Uterus (tissue), 3 donors: ENCODE measurements at regions not wholly inside any gene's neighbourhood (a gene's known extent, or its start where the extent isn't known, plus 50 kb on each side); places are given as distances from the start of the nearest gene placed in this dataset.

Source experiments
- DNase-seq, 2 donors: peaks; one replicate each; pipeline ENCODE4 v3.0.0-alpha.2; 2019 to 2020
- H3K27ac ChIP-seq, 2 donors: fragments of 200-600 bp; sonication (generic); 1 replicate in 1 of 2; 2 replicates in 1 of 2; pipeline ENCODE4 v1.5.1; 2016 to 2018
- H3K27me3 ChIP-seq, 2 donors: fragments of 200-600 bp; sonication (generic); one replicate each; pipeline ENCODE4 v1.5.1; 2018 to 2019; ENCODE audit warnings: control low read depth in 1 of 2
- H3K36me3 ChIP-seq, 2 donors: fragments of 200-600 bp; sonication (generic); one replicate each; pipeline ENCODE4 v1.5.1; 2019; ENCODE audit warnings: control low read depth in 1 of 2
- H3K4me1 ChIP-seq, 2 donors: fragments of 200-600 bp; sonication (generic); one replicate each; pipeline ENCODE4 v1.5.1; 2018 to 2019; ENCODE audit warnings: control low read depth in 1 of 2
- H3K4me3 ChIP-seq, 2 donors: fragments of 200-600 bp; sonication (generic); 1 replicate in 1 of 2; 2 replicates in 1 of 2; pipeline ENCODE4 v1.5.1; 2018 to 2019; ENCODE audit warnings: mild to moderate bottlenecking in 1 of 2
- H3K9me3 ChIP-seq, 2 donors: fragments of 200-600 bp; sonication (generic); one replicate each; pipeline ENCODE4 v1.5.1; 2019; ENCODE audit warnings: control low read depth in 1 of 2
- CTCF ChIP-seq, 4 experiments: fragments of 200-600 bp in 2 of 4; fragments of 450-650 bp in 2 of 4; sonication (generic) in 2 of 4; IDR thresholded peaks; one replicate each; pipeline ENCODE4 v1.5.1; 2016 to 2019; ENCODE audit warnings: antibody characterized with exemption in 4 of 4, mild to moderate bottlenecking in 2 of 4, moderate library complexity in 1 of 4
- POLR2A ChIP-seq, 2 donors: fragments of 450-650 bp; IDR thresholded peaks; one replicate each; pipeline ENCODE4 v1.6.1; 2016; ENCODE audit warnings: antibody characterized with exemption in 2 of 2, mild to moderate bottlenecking in 1 of 2, moderate library complexity in 1 of 2
- intact Hi-C: fragments of 100-400 bp; cut with DNase I; formaldehyde crosslinking; loops from one replicate; pipeline ENCODE4 v1.15.1; 2023; ENCODE audit warnings: low total_unique reads
- donor health status: DM: yes; HTN: yes; CAD: no.

DNA sequence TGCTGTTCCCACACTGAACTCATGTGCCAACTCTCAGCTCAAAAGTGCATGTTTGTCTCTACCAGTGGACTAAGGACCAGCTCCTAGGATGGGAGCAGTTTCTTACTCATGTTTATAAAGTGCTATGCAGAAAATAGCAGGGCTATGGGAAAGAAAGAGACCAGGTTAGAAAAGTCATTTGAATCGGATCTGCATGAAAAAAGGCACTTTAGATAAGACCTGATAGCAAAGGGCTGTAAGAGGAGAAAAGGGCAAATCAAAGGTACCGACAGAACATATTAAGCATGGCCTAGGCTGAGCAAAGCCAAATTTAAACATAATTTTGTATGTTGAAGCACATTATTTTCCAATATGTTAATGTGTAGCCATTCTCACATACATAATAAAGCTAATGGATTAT lies 362.3 kb upstream of the ZFP42 start:
- no peaks in the 10 kb centered on the region for H3K9me3 ChIP-seq
- intact Hi-C loops = no loop called here
- no peaks in the 10 kb centered on the region for H3K27me3 ChIP-seq
- TF ChIP-seq POLR2A (IDR thresholded peaks at IDR 0.05) = no peak
- no peak for TF ChIP-seq CTCF (IDR thresholded peaks at IDR 0.05)
- no peak overlapping the region for H3K4me3 ChIP-seq
- H3K36me3 ChIP-seq = no peaks in the 10 kb centered on the region
- no peaks in the 10 kb centered on the region for H3K4me1 ChIP-seq
- no peak for DNase-seq
- H3K27ac ChIP-seq = no peak overlapping the region

- no peaks in the 10 kb centered on the region for H3K9me3 ChIP-seq
- no peak for DNase-seq
- H3K27ac ChIP-seq = no peak overlapping the region
- H3K4me3 ChIP-seq = no peak overlapping the region
- intact Hi-C loops = no loop called here
- H3K36me3 ChIP-seq = no peaks in the 10 kb centered on the region
- no peaks in the 10 kb centered on the region for H3K27me3 ChIP-seq
- no peaks in the 10 kb centered on the region for H3K4me1 ChIP-seq
- TF ChIP-seq CTCF (IDR thresholded peaks at IDR 0.05) (no peak), POLR2A (IDR thresholded peaks at IDR 0.05) (no peak)
These were observed 338.6 kb upstream of the ZFP42 start for GRCh38 chr4:187656959-187657358.

DNA sequence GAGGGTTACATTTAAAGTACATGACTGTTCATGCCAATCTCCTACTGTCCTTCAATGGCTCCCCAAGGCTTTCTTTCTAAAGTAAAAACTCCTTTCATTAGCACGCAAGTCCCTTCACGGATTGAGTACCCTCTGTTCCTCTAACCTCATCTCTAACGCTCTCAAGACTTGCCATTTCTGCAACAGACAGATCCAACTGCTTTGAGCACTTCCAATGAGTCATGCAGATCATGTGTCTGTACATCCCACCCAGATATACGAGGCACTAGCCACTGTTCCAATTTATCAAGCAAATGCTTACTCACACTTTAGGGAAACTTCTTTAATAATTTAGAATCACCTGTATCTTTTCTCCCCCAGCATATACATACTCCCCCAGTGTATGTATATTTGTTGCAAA lies 332.5 kb upstream of the ZFP42 start:
- intact Hi-C loops = no loop called here
- DNase-seq = no peak
- Histone ChIP-seq H3K27ac (no peak overlapping the region), H3K4me1 (no peaks in the 10 kb centered on the region), H3K27me3 (no peaks in the 10 kb centered on the region), H3K4me3 (no peak overlapping the region), H3K9me3 (no peaks in the 10 kb centered on the region), H3K36me3 (no peaks in the 10 kb centered on the region)
- TF ChIP-seq CTCF (IDR thresholded peaks at IDR 0.05) (no peak), POLR2A (IDR thresholded peaks at IDR 0.05) (no peak)

DNA sequence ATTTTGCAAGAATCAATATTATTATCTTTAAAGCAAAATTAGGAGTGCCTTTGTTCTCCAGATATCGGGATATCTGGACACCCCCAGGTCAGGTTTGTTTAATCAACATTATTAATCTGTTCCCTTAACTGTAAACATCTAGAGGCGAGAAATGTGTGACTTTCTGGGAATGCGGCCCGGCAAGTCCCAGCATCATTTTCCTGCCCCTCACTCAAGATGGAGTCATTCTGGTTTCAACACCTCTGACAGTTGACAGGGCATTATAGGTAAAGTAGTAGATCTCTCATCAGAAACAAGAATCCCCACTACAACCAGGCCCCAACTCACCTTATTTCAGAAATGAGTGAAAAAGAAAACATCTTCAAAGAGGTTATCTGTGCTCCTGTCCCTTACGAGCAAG lies 331.6 kb upstream of the ZFP42 start:
- no peak overlapping the region for H3K4me3 ChIP-seq
- TF ChIP-seq CTCF (IDR thresholded peaks at IDR 0.05) = no peak
- TF ChIP-seq POLR2A (IDR thresholded peaks at IDR 0.05) = no peak
- H3K36me3 ChIP-seq = no peaks in the 10 kb centered on the region
- no peak for DNase-seq
- intact Hi-C loops = no loop called here
- no peaks in the 10 kb centered on the region for H3K9me3 ChIP-seq
- no peak overlapping the region for H3K27ac ChIP-seq
- H3K4me1 ChIP-seq = no peaks in the 10 kb centered on the region
- H3K27me3 ChIP-seq = no peaks in the 10 kb centered on the region

GRCh38 chr4:187665086-187665485 lies 330.5 kb upstream of the ZFP42 start:
- no peak for DNase-seq
- no peak overlapping the region for H3K4me3 ChIP-seq
- no peaks in the 10 kb centered on the region for H3K27me3 ChIP-seq
- no peak for TF ChIP-seq POLR2A (IDR thresholded peaks at IDR 0.05)
- TF ChIP-seq CTCF (IDR thresholded peaks at IDR 0.05) = no peak
- H3K4me1 ChIP-seq = no peaks in the 10 kb centered on the region
- H3K9me3 ChIP-seq = no peaks in the 10 kb centered on the region
- H3K36me3 ChIP-seq = no peaks in the 10 kb centered on the region
- no peak overlapping the region for H3K27ac ChIP-seq
- intact Hi-C loops = no loop called here
